RWPE1 (cell line): ENCODE measurements at regions not wholly inside any gene's neighbourhood (a gene's known extent, or its start where the extent isn't known, plus 50 kb on each side); places are given as distances from the start of the nearest gene placed in this dataset.

Source experiments
- CTCF ChIA-PET: fragments of 350-600 bp; sonication (Branson Sonifier 250); formaldehyde crosslinking; extraction: SDS; loops from one replicate; lab custom pipeline; 2021; lab: Yijun Ruan, JAX
- POLR2A ChIA-PET: fragments of 400-600 bp; formaldehyde crosslinking; extraction: SDS; loops from one replicate; lab custom pipeline; 2020; ENCODE audit warnings: antibody characterized with exemption; ENCODE audit not compliant: low non-redundant PET; lab: Yijun Ruan, JAX
- DNase-seq: peaks from one replicate; pipeline ENCODE4 v3.0.0; 2012; ENCODE audit warnings: low spot score
- H3K27ac ChIP-seq: fragments of 450-650 bp; 2 replicates; pipeline ENCODE4 v1.5.1; 2017
- TF ChIP-seq, protein P1 (sequence below): fragments of 450-650 bp; conservative IDR thresholded peaks from 2 replicates; pipeline ENCODE4 v1.5.1; 2017; ENCODE audit warnings: low read depth, mild to moderate bottlenecking

GRCh38 chr11:80451105-80451504, 1010.3 kb upstream of the TENM4 start:
- ChIA-PET CTCF (interaction anchor here (0.6 kb wide), 1 partner anchor 1567 kb away, joined by 6 read pairs; no protein-coding TSS in a partner anchor), POLR2A (no interaction called here)
- no peak overlapping the region for H3K27ac ChIP-seq
- TF ChIP-seq, protein P1, sequence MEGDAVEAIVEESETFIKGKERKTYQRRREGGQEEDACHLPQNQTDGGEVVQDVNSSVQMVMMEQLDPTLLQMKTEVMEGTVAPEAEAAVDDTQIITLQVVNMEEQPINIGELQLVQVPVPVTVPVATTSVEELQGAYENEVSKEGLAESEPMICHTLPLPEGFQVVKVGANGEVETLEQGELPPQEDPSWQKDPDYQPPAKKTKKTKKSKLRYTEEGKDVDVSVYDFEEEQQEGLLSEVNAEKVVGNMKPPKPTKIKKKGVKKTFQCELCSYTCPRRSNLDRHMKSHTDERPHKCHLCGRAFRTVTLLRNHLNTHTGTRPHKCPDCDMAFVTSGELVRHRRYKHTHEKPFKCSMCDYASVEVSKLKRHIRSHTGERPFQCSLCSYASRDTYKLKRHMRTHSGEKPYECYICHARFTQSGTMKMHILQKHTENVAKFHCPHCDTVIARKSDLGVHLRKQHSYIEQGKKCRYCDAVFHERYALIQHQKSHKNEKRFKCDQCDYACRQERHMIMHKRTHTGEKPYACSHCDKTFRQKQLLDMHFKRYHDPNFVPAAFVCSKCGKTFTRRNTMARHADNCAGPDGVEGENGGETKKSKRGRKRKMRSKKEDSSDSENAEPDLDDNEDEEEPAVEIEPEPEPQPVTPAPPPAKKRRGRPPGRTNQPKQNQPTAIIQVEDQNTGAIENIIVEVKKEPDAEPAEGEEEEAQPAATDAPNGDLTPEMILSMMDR: no peak
- no peak for DNase-seq

DNA sequence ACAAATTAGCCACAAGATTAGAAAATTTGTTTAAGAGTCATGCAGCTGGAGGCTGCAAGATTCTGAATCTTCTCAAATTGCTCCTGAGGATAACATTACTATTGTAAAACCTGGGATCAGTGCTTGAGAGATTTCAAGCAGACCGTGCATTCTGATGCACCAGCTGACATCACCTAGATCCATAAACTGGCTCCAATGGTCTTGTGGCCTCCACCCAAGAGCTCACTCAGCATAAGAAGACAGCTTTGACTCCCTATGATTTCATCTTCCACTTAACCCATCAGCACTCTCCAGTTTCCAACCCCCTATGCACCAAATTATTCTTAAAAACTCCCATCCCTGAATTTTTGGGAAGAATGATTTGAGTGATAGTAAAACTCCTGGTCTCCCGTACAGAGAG, 1007.9 kb upstream of the TENM4 start:
- no peak overlapping the region for H3K27ac ChIP-seq
- DNase-seq: no peak
- CTCF ChIA-PET: no interaction called here
- TF ChIP-seq, protein P1: no peak
- POLR2A ChIA-PET: no interaction called here

DNA sequence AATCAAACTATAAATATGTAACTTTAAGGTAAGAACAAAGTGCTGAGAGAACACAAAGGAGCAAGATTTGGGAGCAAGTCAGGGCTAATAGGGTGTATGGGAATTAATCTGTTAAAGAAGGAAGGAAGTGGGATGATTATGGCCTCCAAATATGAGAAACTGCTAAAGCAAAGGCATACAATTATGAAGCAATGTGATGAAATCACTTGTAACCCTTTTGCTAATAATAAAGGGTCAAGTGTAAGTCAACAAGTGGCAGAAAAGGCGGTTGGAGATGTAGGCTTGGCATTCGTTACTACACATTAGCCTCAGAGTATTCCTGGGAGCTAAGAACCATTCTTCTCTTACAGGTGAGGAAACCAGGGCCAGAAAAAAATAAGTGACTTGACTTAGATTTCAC, 1002.3 kb upstream of the TENM4 start:
- DNase-seq: no peak
- ChIA-PET CTCF (interaction anchor here (0.5 to 0.6 kb wide), 2 partner anchors 276 to 847 kb away, joined by 3 read pairs; no protein-coding TSS in a partner anchor), POLR2A (no interaction called here)
- TF ChIP-seq, protein P1: no peak
- no peak overlapping the region for H3K27ac ChIP-seq

DNA sequence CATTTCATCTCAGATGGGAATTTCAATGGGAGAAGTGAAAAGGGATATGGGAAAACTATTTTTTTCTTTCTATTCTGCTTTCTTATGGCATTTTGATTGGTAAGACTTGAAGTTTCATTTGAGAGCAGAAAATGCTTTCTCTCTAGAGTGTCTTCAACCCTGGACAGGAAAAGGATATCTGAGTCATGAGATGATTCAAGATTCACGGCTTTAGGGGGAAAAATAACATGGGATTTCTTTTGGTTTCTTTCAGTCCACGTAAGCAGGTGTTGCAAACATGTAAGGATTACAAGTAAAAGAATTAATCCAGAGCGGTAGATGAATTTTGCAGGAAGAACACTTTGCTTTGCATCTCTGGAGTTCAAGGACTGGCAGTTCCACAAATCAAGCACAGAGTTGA, 1001.0 kb upstream of the TENM4 start:
- DNase-seq: peak; percentile 24
- no peak overlapping the region for H3K27ac ChIP-seq
- TF ChIP-seq, protein P1: no peak
- ChIA-PET POLR2A (no interaction called here), CTCF (no interaction called here)

DNA sequence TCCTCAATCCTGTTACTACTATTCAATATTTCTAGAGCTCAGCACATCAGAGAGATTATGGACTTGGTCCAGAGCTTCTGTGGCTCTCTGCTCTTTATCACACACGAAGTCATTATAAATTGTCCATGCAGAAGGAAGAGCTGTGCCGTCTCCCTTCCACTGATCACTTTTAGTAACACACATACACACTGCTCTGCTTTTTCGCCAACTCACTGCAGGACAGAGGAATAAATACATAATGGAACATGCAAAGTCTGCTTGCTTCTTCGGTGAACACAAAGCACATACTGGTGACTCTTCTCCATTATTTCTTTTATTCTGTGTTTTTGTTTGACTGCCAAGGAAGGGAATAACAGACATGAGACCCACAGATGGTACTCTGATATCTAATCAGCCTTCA, 1000.0 kb upstream of the TENM4 start:
- no peak overlapping the region for H3K27ac ChIP-seq
- POLR2A ChIA-PET: no interaction called here
- no peak for DNase-seq
- CTCF ChIA-PET: no interaction called here
- TF ChIP-seq, protein P1: no peak

- ChIA-PET CTCF (interaction anchor here (0.6 kb wide), 1 partner anchor 1393 kb away, joined by 4 read pairs; no protein-coding TSS in a partner anchor), POLR2A (no interaction called here)
- no peak overlapping the region for H3K27ac ChIP-seq
- TF ChIP-seq, protein P1: no peak
- DNase-seq: no peak
Observed at GRCh38 chr11:80436547-80436946, 995.7 kb upstream of the TENM4 start.
